OCI-LY1 (cell line): ENCODE measurements at regions not wholly inside any gene's neighbourhood (a gene's known extent, or its start where the extent isn't known, plus 50 kb on each side); places are given as distances from the start of the nearest gene placed in this dataset.

ENCODE experiments used
- H2AFZ ChIP-seq: fragments of 200-600 bp; sonication (generic), shearing (Covaris generic); 2 replicates; pipeline ENCODE4 v1.6.0; 2014; ENCODE audit warnings: antibody characterized with exemption, mild to moderate bottlenecking, low read length
- H3F3A ChIP-seq: fragments of 200-600 bp; sonication (generic), shearing (Covaris generic); 2 replicates; pipeline ENCODE4 v1.6.0; 2014; ENCODE audit warnings: mild to moderate bottlenecking, antibody characterized with exemption, low read length, moderate library complexity; ENCODE audit not compliant: insufficient read depth
- H3K27ac ChIP-seq: fragments of 200-600 bp; sonication (generic); 2 replicates; pipeline ENCODE4 v1.5.1; 2014; ENCODE audit warnings: low read length, mixed run types, mild to moderate bottlenecking, low read depth; ENCODE audit not compliant: poor library complexity, severe bottlenecking
- H3K27me3 ChIP-seq: fragments of 200-600 bp; sonication (generic); 2 replicates; pipeline ENCODE4 v1.6.0; 2014; ENCODE audit warnings: antibody characterized with exemption, mild to moderate bottlenecking, low read length, moderate library complexity; ENCODE audit not compliant: insufficient read depth
- H3K36me3 ChIP-seq: fragments of 200-600 bp; sonication (generic); 2 replicates; pipeline ENCODE4 v1.6.1; 2014; ENCODE audit warnings: mild to moderate bottlenecking, antibody characterized with exemption, low read length, moderate library complexity, mixed read lengths; ENCODE audit not compliant: insufficient read depth
- H3K4me1 ChIP-seq: fragments of 200-600 bp; sonication (generic); 2 replicates; pipeline ENCODE4 v1.5.1; 2014; ENCODE audit warnings: mild to moderate bottlenecking, low read length, moderate library complexity; ENCODE audit not compliant: insufficient read depth, severe bottlenecking
- H3K4me2 ChIP-seq: fragments of 200-600 bp; sonication (generic), shearing (Covaris generic); 2 replicates; pipeline ENCODE4 v1.6.1; 2014; ENCODE audit warnings: low read length
- H3K4me3 ChIP-seq: fragments of 200-600 bp; sonication (generic); 2 replicates; pipeline ENCODE4 v1.5.1; 2014; ENCODE audit warnings: low read length, low read depth, mild to moderate bottlenecking, mixed read lengths; ENCODE audit not compliant: poor library complexity, severe bottlenecking
- H3K79me2 ChIP-seq: fragments of 200-600 bp; shearing (Covaris generic); 2 replicates; pipeline ENCODE4 v1.6.1; 2016; ENCODE audit warnings: mixed run types, low read length, mixed read lengths; ENCODE audit not compliant: insufficient read depth
- H3K9ac ChIP-seq: fragments of 200-600 bp; sonication (generic), shearing (Covaris generic); 2 replicates; pipeline ENCODE4 v1.6.1; 2014; ENCODE audit warnings: mild to moderate bottlenecking, low read length, mixed read lengths
- H3K9me2 ChIP-seq: fragments of 200-600 bp; sonication (generic), shearing (Covaris generic); 2 replicates; pipeline ENCODE4 v1.6.1; 2014; ENCODE audit warnings: low read depth, mild to moderate bottlenecking, low read length, mixed read lengths
- H3K9me3 ChIP-seq: fragments of 200-600 bp; shearing (Covaris generic); 2 replicates; pipeline ENCODE4 v1.6.1; 2014; ENCODE audit warnings: low read length, mixed read lengths
- H4K20me1 ChIP-seq: fragments of 200-600 bp; sonication (generic), shearing (Covaris generic); 2 replicates; pipeline ENCODE4 v1.6.0; 2016; ENCODE audit warnings: mild to moderate bottlenecking, low read length; ENCODE audit not compliant: insufficient read depth
- EZH2 ChIP-seq: fragments of 200-600 bp; sonication (generic), shearing (Covaris generic); IDR thresholded peaks from 2 replicates; pipeline ENCODE4 v1.8.0; 2017; ENCODE audit warnings: borderline replicate concordance, mixed run types, mild to moderate bottlenecking, antibody characterized with exemption, low read length, moderate library complexity, mixed read lengths
- TF ChIP-seq, protein P1 (sequence below): fragments of 200-600 bp; sonication (generic), shearing (Covaris generic); IDR thresholded peaks from 2 replicates; pipeline ENCODE4 v1.5.1; 2017; ENCODE audit warnings: mild to moderate bottlenecking, antibody characterized with exemption, low read length, moderate library complexity, mixed read lengths

DNA sequence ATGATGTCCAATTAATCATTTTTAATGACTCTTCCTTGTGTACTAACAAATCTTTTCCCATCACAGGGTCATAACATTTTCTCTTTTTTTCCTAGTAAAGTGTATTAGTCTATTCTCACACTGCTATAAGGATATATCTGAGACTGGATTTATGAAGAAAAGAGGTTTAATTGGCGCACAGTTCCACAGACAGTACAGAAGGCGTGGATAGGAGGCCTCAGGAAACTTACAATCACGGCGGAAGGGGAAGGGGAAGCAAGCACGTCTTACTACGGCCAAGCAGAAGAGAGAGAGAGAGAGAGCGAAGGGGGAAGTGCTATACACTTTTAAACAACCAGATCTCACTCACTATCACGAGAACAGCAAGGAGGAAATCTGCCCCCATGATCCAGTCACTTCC is 359.4 kb upstream of the NFE2L3 start:
- Histone ChIP-seq H3K9ac (no peak overlapping the region), H3K79me2 (no peaks in the 10 kb centered on the region), H3K4me3 (no peak overlapping the region), H3F3A (no peaks in the 10 kb centered on the region), H3K27me3 (no peaks in the 10 kb centered on the region), H2AFZ (no peak overlapping the region), H3K9me2 (no peaks in the 10 kb centered on the region), H3K4me2 (no peak overlapping the region), H4K20me1 (no peaks in the 10 kb centered on the region), H3K27ac (no peak overlapping the region), H3K4me1 (no peaks in the 10 kb centered on the region), H3K9me3 (no peaks in the 10 kb centered on the region), H3K36me3 (no peaks in the 10 kb centered on the region)
- TF ChIP-seq, protein P1, sequence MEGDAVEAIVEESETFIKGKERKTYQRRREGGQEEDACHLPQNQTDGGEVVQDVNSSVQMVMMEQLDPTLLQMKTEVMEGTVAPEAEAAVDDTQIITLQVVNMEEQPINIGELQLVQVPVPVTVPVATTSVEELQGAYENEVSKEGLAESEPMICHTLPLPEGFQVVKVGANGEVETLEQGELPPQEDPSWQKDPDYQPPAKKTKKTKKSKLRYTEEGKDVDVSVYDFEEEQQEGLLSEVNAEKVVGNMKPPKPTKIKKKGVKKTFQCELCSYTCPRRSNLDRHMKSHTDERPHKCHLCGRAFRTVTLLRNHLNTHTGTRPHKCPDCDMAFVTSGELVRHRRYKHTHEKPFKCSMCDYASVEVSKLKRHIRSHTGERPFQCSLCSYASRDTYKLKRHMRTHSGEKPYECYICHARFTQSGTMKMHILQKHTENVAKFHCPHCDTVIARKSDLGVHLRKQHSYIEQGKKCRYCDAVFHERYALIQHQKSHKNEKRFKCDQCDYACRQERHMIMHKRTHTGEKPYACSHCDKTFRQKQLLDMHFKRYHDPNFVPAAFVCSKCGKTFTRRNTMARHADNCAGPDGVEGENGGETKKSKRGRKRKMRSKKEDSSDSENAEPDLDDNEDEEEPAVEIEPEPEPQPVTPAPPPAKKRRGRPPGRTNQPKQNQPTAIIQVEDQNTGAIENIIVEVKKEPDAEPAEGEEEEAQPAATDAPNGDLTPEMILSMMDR: no peak
- no peak for TF ChIP-seq EZH2

DNA sequence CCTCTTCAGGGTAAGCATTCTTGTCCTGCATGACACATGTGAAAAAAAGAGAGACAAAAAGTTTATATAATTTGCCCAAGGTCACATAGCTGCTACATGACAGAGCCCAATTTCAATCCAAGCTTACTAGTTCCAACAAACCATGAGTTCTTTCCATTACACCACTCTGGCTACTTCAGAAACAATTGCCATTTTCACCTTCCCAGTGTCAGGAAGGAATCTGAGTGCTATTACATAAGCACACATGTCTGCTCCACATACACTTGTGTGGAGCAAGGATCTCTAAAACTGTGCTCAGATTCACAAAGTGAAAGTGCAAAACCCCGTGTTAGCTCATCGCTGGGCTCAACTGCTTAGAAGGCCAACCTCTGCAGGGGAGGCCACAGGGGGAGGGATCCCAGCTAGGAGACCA is 356.2 kb upstream of the NFE2L3 start:
- no peaks in the 10 kb centered on the region for H3F3A ChIP-seq
- no peaks in the 10 kb centered on the region for H3K36me3 ChIP-seq
- no peak overlapping the region for H3K4me3 ChIP-seq
- no peak overlapping the region for H3K27ac ChIP-seq
- no peak overlapping the region for H3K4me2 ChIP-seq
- no peaks in the 10 kb centered on the region for H3K9me3 ChIP-seq
- H3K9me2 ChIP-seq: no peaks in the 10 kb centered on the region
- no peaks in the 10 kb centered on the region for H4K20me1 ChIP-seq
- no peak overlapping the region for H2AFZ ChIP-seq
- H3K27me3 ChIP-seq: no peaks in the 10 kb centered on the region
- no peaks in the 10 kb centered on the region for H3K79me2 ChIP-seq
- no peak overlapping the region for H3K9ac ChIP-seq
- TF ChIP-seq EZH2: no peak
- TF ChIP-seq, protein P1: no peak
- no peaks in the 10 kb centered on the region for H3K4me1 ChIP-seq

DNA sequence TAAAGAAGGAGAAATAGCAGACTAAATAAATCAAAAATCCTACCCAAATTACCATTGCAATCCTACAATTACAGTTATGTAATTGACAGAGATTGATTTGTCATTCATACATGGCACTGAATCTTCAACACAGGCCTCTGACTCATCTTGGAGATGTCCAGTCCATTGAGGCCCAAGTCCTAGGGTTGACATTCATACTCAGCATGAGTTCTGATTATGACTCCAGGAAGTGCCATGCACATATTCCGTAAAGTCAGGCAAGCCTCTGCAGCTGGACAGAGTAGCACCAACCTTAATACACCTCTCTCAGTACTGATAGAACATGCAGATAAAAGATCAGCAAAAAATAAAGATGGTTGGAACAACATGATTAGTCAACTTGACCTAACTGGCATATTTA is 353.7 kb upstream of the NFE2L3 start:
- H3K4me2 ChIP-seq: no peak overlapping the region
- TF ChIP-seq, protein P1: no peak
- no peak for TF ChIP-seq EZH2
- no peaks in the 10 kb centered on the region for H3K9me3 ChIP-seq
- H2AFZ ChIP-seq: no peak overlapping the region
- no peaks in the 10 kb centered on the region for H3F3A ChIP-seq
- no peaks in the 10 kb centered on the region for H3K4me1 ChIP-seq
- no peak overlapping the region for H3K9ac ChIP-seq
- no peak overlapping the region for H3K4me3 ChIP-seq
- no peaks in the 10 kb centered on the region for H4K20me1 ChIP-seq
- no peaks in the 10 kb centered on the region for H3K27me3 ChIP-seq
- H3K36me3 ChIP-seq: no peaks in the 10 kb centered on the region
- no peaks in the 10 kb centered on the region for H3K79me2 ChIP-seq
- no peaks in the 10 kb centered on the region for H3K9me2 ChIP-seq
- H3K27ac ChIP-seq: no peak overlapping the region
